Suprapubic skin (tissue), 3 donors: ENCODE measurements at regions not wholly inside any gene's neighbourhood (a gene's known extent, or its start where the extent isn't known, plus 50 kb on each side); places are given as distances from the start of the nearest gene placed in this dataset.

Source experiments
- CTCF ChIP-seq, 2 donors: fragments of 200-600 bp in 1 of 2; fragments of 450-650 bp in 1 of 2; sonication (generic) in 1 of 2; IDR thresholded peaks; one replicate each; pipeline ENCODE4 v1.5.1; 2016 to 2019; ENCODE audit warnings: antibody characterized with exemption in 2 of 2, mild to moderate bottlenecking in 1 of 2, moderate library complexity in 1 of 2
- POLR2A ChIP-seq, 2 donors: fragments of 450-650 bp; IDR thresholded peaks; one replicate each; pipeline ENCODE4 v1.6.1; 2017; ENCODE audit warnings: antibody characterized with exemption in 2 of 2, mild to moderate bottlenecking in 2 of 2, moderate library complexity in 2 of 2

DNA sequence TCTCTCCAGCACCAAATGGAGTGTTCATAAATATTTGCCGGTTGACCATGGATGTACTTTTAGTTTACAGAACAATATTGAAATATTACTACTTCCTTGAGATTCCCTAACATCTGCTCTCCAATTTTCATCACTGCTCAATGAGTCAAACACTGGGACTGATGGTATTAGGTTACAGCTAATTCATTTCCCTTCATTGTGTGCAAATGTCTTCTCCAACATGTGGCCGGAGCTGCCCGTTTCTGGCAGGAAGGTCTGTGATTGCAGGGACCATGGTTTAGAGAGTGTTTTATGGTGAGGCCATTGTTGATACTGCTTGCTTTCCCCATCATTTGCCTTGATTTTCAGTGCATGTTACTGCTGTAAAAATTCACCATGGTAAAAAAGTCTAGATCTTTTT, 209.3 kb downstream of the HS3ST3B1 start:
- TF ChIP-seq CTCF (IDR thresholded peaks at IDR 0.05) (no peak), POLR2A (IDR thresholded peaks at IDR 0.05) (no peak)
